ENCODE measurements at regions not wholly inside any gene's neighbourhood (a gene's known extent, or its start where the extent isn't known, plus 50 kb on each side); places are given as distances from the start of the nearest gene placed in this dataset.

DNA sequence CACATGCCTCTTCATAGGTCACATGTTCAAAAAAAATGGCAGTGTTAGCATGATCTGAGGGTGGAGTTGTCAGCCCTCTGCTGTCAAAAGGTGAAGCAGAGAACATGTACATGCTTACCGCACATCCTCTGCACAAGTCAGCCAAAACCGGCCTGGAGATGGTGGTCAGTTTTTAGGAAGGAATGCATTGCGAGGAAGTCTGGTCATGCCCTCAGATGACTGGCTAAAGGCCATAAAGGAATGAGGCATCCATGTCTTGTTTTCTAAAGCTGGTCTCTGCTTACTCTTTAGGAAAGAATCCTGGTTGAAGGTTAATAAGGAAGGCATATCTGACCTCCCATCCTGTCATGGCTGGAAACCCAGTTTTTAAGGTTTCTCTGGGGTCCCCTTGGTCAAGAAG is 292.0 kb upstream of the CCDC54 start:
- DNase-seq (ENCODE audit: low spot score) = no peak

DNA sequence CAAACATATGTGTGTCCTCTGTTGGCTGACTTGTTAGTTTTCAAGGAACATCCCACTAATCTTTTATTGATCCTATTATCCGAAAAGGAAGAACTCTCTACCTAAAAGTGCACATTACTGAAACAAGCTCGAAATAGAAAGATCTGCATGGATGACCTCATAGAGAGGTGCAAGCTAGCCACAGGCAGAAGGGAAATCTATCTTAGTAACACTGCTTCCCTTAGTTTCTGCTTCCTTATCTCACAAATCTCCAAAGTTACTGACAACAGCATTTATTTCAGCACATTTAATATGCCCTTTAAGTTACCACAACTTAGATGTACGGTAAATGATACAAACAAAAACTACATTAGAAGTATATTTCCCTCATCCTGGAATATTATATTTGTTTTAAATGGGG is 285.1 kb upstream of the CCDC54 start:
- DNase-seq (ENCODE audit: low spot score) = no peak

DNA sequence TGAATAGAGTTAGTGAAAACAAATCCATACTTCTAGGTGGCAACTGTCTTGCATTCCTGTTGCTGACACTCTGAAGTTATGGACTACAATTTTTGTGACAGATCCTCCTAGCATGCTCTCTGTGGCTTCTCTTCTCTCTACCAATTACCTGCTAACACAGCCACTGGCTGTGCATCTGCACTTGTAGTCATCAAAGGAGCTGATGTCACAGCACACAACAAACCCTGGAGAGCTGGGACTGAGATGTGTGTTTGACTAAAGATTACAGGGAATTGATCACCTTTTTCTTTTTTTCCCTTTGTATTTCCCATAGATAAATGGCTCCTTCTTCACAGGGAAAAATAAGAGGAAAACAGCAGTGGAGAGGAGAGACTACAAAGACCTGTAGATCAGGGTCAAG is 278.4 kb upstream of the CCDC54 start:
- DNase-seq (ENCODE audit: low spot score) = no peak

- DNase-seq (ENCODE audit: low spot score) = no peak
Observed at GRCh38 chr3:107100137-107100536, 277.1 kb upstream of the CCDC54 start.

DNA sequence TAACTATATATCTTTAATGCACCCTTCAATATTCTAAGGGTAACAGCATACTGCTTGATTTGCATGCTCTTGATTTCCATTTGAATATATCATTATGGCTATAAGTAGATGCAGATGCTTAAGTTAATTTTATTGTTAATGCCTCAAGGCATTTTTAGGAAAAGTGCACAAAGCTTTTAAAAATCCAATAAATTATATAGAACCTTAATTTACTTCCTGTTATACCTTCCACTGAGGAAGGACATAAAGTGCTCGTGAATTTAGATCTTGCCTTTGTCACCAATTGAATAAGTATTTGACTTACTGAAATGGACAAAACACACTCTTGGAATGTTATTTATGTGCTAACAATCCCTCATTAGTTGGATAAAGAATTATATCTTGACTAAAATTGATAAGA is 276.7 kb upstream of the CCDC54 start:
- DNase-seq (ENCODE audit: low spot score) = no peak

GRCh38 chr3:107103786-107104185 is 273.5 kb upstream of the CCDC54 start:
- no peak for DNase-seq (ENCODE audit: low spot score)

- DNase-seq (ENCODE audit: low spot score) = no peak
Observed at GRCh38 chr3:107106316-107106715, 270.9 kb upstream of the CCDC54 start.

DNA sequence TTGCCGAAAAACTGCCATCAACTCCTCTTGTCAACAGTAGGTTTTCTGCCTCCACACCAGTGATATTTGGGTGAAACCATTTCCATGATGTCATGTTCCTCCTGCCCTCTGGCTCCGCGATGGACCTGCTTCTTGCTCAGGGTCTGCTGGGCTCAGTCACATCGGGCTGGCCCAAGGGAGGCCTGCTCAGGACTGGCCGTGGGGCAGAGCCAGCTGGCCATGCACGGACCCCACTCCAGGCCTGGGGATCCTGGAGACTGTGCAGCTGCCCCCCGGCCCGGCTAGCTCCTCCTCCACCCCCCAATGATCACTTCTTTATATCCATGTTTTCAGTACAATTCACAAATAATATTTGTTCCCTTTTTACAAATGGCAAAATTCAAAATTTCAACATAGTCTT is 270.3 kb upstream of the CCDC54 start:
- no peak for DNase-seq (ENCODE audit: low spot score)

- DNase-seq (ENCODE audit: low spot score) = no peak
Observed at GRCh38 chr3:107110596-107111305, 266.5 kb upstream of the CCDC54 start.

GRCh38 chr3:107111872-107112271 is 265.4 kb upstream of the CCDC54 start:
- no peak for DNase-seq (ENCODE audit: low spot score)

DNA sequence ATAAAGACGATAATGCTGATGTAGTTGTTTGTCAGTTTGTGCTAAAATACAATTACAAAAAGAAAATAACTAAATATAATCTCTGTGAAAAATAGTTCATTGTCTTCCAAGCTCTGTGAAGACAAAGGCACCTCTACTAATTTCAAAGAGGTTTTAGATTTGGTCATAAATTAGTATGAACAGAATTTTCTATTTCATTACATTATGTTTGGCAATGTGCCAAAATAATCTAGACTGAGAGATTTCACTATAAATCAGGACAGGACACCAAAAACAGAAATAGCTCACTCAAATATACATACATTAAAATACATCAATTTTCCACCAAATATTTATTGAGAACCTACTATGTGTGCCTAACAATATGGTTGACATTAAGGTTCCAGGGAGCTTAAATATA is 264.9 kb upstream of the CCDC54 start:
- peak; percentile 6 for DNase-seq (ENCODE audit: low spot score)

GRCh38 chr3:107116251-107116650 is 261.0 kb upstream of the CCDC54 start:
- no peak for DNase-seq (ENCODE audit: low spot score)

GRCh38 chr3:107117156-107117555 is 260.1 kb upstream of the CCDC54 start:
- no peak for DNase-seq (ENCODE audit: low spot score)

DNA sequence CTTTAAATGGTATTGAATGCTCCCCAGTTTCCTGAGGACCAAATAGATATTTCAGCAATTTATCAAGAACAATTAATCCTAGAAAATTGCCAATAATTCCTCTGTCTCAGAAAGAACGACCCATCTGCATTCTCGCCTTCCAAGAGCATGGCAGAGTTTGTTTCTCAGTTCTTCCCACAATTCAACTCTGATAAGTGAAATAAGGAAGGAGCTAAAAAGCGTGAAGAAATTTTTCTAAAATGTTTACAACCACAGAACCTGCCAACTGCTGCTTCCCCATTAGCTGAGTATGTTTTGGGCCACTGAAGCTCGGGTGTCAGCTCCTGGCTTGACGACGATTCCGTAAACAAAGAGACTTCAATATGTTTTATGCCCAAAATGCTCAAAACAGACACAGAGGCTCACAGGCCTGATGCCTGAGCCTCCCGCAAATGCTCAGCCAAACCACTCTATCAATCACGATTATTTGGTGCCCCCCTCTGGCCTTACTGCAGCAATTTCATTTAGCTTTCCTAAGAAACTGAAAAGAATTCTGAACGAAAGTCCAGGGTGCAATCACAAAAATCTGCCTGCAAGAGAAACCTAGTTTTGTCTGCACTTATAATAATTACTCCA is 259.2 kb upstream of the CCDC54 start:
- DNase-seq (ENCODE audit: low spot score) = no peak

- DNase-seq (ENCODE audit: low spot score) = no peak
Observed at GRCh38 chr3:107124885-107125284, 252.4 kb upstream of the CCDC54 start.

DNA sequence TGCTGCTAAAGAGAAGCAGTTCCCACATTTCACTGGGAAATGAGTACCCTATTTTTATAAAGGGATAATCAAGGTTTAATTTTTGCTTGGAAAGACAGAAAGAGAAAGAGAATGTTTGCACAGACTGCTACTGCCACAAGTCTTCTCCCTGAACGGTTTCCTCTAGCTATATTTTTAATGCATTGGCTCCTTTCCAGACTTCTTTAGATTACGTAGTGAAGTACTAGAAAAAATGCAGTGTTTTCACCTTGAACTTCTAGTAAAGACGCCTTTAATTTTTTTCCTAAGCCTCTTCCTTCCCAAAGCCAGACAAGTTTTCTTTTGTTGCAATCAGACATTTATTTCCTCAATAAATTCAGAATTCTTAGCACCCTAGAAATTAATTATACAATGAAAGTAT is 248.3 kb upstream of the CCDC54 start:
- DNase-seq (ENCODE audit: low spot score) = no peak

- DNase-seq (ENCODE audit: low spot score) = no peak
Observed at GRCh38 chr3:107130089-107130700, 247.0 kb upstream of the CCDC54 start.

- DNase-seq (ENCODE audit: low spot score) = no peak
Observed at GRCh38 chr3:107132674-107133073, 244.6 kb upstream of the CCDC54 start.

GRCh38 chr3:107133891-107134290 is 243.3 kb upstream of the CCDC54 start:
- DNase-seq (ENCODE audit: low spot score) = no peak

DNA sequence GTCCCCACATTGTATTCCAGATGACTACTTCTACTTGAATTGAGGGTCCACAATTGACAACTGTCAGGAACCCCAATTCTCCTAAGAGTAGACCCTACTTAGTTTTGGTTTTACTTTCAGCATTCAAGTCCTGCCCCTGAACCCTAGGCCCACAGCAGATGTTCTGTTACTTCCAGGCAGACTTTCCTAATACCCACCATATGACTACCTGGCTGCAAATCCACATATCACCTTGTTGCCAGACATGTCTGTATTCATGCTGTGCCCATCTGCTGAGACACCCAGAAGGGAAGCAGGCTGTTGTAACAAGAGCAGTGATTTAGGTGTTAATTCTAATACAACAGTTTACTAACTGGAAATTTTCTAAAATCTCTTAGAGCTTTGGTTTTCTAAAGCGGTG is 235.1 kb upstream of the CCDC54 start:
- DNase-seq (ENCODE audit: low spot score) = no peak

- no peak for DNase-seq (ENCODE audit: low spot score)
Observed at GRCh38 chr3:107142786-107143575, 234.3 kb upstream of the CCDC54 start.

DNA sequence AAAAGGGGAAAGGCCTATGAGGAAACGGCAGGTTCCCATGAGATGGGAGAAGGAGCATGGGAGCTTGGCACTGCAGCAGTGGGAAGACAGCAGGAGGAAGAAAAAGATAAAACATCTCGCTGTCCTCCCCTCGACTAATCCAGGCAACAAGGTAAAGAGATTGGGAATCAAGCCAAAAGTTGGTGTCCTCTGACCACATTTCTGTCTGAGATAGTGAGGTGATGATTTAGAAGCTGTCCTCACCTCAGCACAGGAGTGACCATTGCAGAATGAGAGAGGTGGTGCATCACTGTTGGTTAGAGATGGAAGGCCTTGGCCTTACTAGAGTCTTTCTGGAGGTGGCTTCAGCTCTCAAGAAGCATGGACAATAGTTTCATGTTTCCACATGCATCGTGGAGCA is 226.6 kb upstream of the CCDC54 start:
- no peak for DNase-seq (ENCODE audit: low spot score)

DNA sequence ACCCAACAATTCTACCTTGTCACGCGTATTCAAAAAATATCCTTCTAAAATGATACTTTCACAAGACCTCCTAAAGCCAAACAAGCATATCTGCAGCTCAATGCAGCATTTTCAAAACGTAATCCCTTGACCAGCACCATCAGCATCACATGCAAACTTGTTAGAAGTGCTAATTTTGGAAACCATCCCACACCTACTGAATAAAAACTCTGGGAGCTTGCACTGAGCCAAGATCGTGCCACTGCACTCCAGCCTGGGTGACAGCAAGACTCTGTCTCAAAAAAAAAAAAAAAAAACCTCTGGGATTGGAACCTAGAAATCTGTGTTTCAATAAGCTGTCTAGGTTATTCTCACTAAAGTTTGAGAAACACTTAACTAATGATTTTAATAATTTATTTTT is 223.3 kb upstream of the CCDC54 start:
- DNase-seq (ENCODE audit: low spot score) = no peak
